ENCODE measurements at regions not wholly inside any gene's neighbourhood (a gene's known extent, or its start where the extent isn't known, plus 50 kb on each side); places are given as distances from the start of the nearest gene placed in this dataset.

DNA sequence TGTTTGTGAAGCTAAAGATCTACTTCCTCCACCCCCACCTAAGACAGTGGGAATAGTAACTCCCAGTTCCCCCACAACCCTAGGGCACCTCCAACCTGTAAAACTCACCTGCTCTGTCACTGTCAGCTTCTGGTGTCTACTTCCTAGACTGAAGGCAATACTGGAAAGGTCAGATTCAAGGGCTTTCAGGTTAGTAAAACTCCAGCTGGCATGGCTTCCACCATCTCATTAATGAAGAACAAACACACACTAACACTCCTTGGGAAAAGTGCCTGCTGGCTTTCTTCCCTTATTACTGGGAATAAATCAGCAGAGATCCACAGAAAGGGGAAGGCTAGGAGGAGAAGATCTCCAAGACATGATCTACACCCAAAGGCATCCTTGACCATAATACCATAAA is 109.9 kb downstream of the TMEM174 start:
- intact Hi-C loops (cut with DNase I) = no loop called here
- ATAC-seq = no peak
- Histone ChIP-seq H3K4me3 (ENCODE audit: low read length) (no peak overlapping the region), H3K4me1 (ENCODE audit: control insufficient read depth, insufficient read depth, low read length) (peaks cover 2% of the 10 kb centered on the region), H3K27me3 (ENCODE audit: control insufficient read depth, insufficient read depth) (no peaks in the 10 kb centered on the region), H3K27ac (ENCODE audit: low read length) (no peak overlapping the region), H3K9me3 (ENCODE audit: control insufficient read depth, low read length) (no peaks in the 10 kb centered on the region)
- no peak for DNase-seq

DNA sequence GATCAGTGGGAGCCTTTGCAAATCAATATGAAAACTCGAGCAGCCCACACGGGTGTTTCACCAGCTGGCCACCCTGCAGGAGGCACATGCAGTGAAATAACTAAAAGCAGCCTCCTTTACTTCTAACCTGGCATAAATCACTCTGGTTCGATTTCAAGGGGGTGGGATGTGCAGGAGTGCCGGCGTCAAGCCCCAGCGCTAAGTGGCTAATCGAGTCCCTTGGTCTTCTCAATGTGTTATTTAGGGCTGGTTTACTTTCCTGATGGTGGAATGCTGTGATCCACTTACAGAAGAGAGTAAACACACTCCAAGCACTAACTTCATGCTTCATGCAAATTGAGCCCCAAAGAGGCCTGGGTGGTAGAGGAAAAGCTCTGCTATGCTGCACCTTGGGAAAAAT is 109.4 kb downstream of the TMEM174 start:
- ATAC-seq = no peak
- Histone ChIP-seq H3K27ac (ENCODE audit: low read length) (no peak overlapping the region), H3K4me1 (ENCODE audit: control insufficient read depth, insufficient read depth, low read length) (peaks cover 2% of the 10 kb centered on the region), H3K4me3 (ENCODE audit: low read length) (no peak overlapping the region), H3K27me3 (ENCODE audit: control insufficient read depth, insufficient read depth) (no peaks in the 10 kb centered on the region), H3K9me3 (ENCODE audit: control insufficient read depth, low read length) (no peaks in the 10 kb centered on the region)
- 71% methylated on average over 7 of the region's 7 CpGs for WGBS
- intact Hi-C loops (cut with DNase I) = no loop called here
- no peak for DNase-seq

DNA sequence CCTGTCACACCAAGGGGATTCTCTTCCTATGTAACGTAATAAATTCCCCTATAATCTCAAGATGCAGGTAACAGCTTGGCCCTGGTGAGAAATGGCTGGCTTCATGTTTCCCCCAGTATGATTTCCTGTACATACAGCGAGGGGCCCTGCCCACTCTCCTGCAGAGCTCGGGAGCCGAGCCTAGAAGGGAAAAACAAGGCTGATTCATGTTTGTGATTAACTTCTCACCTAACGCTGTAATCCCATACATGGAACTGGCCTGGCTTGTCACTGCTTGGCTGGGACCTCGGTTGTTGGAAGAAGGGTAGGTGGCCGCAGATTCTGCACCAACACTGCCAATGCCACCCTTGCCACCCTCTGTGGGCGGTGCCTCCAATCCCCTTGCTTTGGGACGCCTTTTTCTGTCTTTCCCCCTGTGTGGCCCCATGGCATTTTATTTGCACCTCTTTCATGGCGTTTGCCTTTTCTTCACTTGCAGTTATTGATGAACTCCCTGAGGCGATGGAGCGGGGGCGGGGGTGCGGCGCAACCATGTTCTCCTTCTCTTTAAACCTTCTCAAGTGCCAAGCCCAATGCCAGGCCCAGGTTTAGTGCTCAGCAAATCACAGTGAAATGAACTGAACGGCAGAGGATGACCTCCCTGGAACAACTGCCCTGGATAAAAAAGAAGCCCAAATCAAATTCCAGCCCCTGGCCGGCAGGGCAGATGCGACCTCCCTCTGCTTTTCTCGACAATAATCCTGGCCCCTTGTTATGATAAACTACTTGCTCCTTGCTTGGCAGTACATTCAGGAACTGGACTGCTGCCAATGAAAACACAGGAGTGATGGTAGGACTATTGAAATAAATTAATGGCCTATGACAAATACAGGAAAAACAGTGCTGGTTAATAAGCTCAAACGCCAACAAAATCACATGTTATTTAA is 108.1 kb downstream of the TMEM174 start:
- no peaks in the 10 kb centered on the region for H3K27me3 ChIP-seq (ENCODE audit: control insufficient read depth, insufficient read depth)
- no peak overlapping the region for H3K4me3 ChIP-seq (ENCODE audit: low read length)
- DNase-seq = peak in 1 of 3 donors; percentile 47
- peaks cover 2% of the 10 kb centered on the region for H3K4me1 ChIP-seq (ENCODE audit: control insufficient read depth, insufficient read depth, low read length)
- intact Hi-C loops (cut with DNase I) = no loop called here
- 44% methylated on average over 20 of the region's 20 CpGs for WGBS
- no peaks in the 10 kb centered on the region for H3K9me3 ChIP-seq (ENCODE audit: control insufficient read depth, low read length)
- ATAC-seq = peak; percentile 42 to 74
- no peak overlapping the region for H3K27ac ChIP-seq (ENCODE audit: low read length)

GRCh38 chr5:73280386-73280785 is 107.4 kb downstream of the TMEM174 start:
- no peaks in the 10 kb centered on the region for H3K9me3 ChIP-seq (ENCODE audit: control insufficient read depth, low read length)
- H3K4me3 ChIP-seq (ENCODE audit: low read length) = no peak overlapping the region
- no peak overlapping the region for H3K27ac ChIP-seq (ENCODE audit: low read length)
- WGBS = 56% methylated on average over 2 of the region's 2 CpGs
- H3K4me1 ChIP-seq (ENCODE audit: control insufficient read depth, insufficient read depth, low read length) = peaks cover 2% of the 10 kb centered on the region
- DNase-seq = no peak
- peak in 1 of 2 donors; percentile 54 for ATAC-seq
- intact Hi-C loops (cut with DNase I) = no loop called here
- no peaks in the 10 kb centered on the region for H3K27me3 ChIP-seq (ENCODE audit: control insufficient read depth, insufficient read depth)

- Histone ChIP-seq H3K4me1 (ENCODE audit: control insufficient read depth, insufficient read depth, low read length) (peaks cover 2% of the 10 kb centered on the region), H3K27ac (ENCODE audit: low read length) (no peak overlapping the region), H3K9me3 (ENCODE audit: control insufficient read depth, low read length) (no peaks in the 10 kb centered on the region), H3K4me3 (ENCODE audit: low read length) (no peak overlapping the region), H3K27me3 (ENCODE audit: control insufficient read depth, insufficient read depth) (no peaks in the 10 kb centered on the region)
- 71% methylated on average over 1 of the region's 1 CpG for WGBS
- ATAC-seq (no peak), DNase-seq (no peak)
- intact Hi-C loops (cut with DNase I) = no loop called here
These were observed 106.8 kb downstream of the TMEM174 start for GRCh38 chr5:73279805-73280204.

DNA sequence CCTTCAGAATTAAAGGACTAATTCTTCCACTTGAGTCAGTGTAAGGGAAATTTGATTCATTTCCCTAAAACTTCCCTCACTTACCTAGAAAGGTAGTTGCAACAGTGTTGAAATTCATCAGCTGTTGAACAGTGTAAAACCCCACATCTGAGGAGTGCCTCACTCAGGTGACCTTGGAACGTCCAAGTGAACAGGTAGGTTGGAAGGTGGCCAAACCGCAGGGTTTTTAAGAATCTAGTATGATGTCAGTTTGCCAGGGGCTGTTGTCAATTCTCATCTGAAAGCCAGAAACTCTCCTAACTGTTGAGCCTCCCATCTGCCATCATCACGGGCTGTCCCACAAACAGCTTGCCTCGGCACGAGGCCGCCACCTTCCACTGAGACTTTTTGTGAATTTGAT is 105.7 kb downstream of the TMEM174 start:
- DNase-seq (no peak), ATAC-seq (no peak)
- peaks cover 2% of the 10 kb centered on the region for H3K4me1 ChIP-seq (ENCODE audit: control insufficient read depth, insufficient read depth, low read length)
- H3K27ac ChIP-seq (ENCODE audit: low read length) = no peak overlapping the region
- 88% methylated on average over 6 of the region's 6 CpGs for WGBS
- no peak overlapping the region for H3K4me3 ChIP-seq (ENCODE audit: low read length)
- H3K27me3 ChIP-seq (ENCODE audit: control insufficient read depth, insufficient read depth) = no peaks in the 10 kb centered on the region
- intact Hi-C loops (cut with DNase I) = no loop called here
- no peaks in the 10 kb centered on the region for H3K9me3 ChIP-seq (ENCODE audit: control insufficient read depth, low read length)

DNA sequence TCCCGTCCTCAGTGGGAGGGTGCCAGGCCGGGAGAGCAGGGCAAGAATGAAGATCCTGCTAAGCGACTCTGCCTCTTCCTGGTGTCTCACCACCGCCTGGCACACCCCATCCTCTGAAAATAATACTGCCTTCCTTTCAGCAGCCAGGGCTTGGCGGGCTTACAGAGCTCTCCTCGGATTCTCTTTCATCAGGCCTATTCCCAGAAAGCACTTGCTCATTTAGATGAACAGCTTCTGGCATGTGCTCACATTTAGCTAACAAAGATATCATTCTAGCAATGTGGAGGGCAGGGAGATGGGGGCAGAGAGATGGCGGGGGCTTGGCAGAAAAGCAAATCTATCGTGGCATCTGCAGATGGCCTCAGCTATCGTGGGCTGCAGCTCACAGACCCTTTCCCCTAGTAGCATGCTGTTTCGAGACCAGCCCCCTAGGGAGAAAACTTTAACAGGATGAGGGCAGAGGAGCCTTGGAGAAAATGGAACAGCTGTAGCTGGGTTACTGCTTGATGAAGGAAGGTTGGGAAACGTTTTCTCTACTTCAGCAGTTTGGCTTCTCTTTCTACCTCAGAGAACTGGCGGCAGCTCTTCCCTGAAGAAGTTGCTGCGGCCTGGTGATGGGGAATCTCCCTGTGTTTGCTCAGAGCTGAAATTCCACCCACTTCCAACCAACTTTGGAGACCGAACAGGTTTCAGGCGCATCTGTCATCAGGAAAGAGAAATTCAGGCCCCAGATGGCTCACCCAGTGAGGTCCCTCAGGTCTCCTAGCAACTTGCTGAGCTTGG is 102.1 kb downstream of the TMEM174 start:
- Histone ChIP-seq H3K9me3 (ENCODE audit: control insufficient read depth, low read length) (no peaks in the 10 kb centered on the region), H3K27me3 (ENCODE audit: control insufficient read depth, insufficient read depth) (peaks cover 3% of the 10 kb centered on the region), H3K4me3 (ENCODE audit: low read length) (no peak overlapping the region), H3K27ac (ENCODE audit: low read length) (peak overlapping the region; percentile 4), H3K4me1 (ENCODE audit: control insufficient read depth, insufficient read depth, low read length) (peaks cover under 1% of the 10 kb centered on the region)
- ATAC-seq (peak; percentile 37 to 65), DNase-seq (peak; percentile 49 to 73 (median 64))
- 50% methylated on average over 15 of the region's 15 CpGs for WGBS
- intact Hi-C loops (cut with DNase I) = no loop called here

GRCh38 chr5:73274121-73274520 is 101.1 kb downstream of the TMEM174 start:
- 87% methylated on average over 3 of the region's 3 CpGs for WGBS
- Histone ChIP-seq H3K4me3 (ENCODE audit: low read length) (no peak overlapping the region), H3K27ac (ENCODE audit: low read length) (no peak overlapping the region), H3K9me3 (ENCODE audit: control insufficient read depth, low read length) (no peaks in the 10 kb centered on the region), H3K27me3 (ENCODE audit: control insufficient read depth, insufficient read depth) (peaks cover 3% of the 10 kb centered on the region), H3K4me1 (ENCODE audit: control insufficient read depth, insufficient read depth, low read length) (no peaks in the 10 kb centered on the region)
- intact Hi-C loops (cut with DNase I) = no loop called here
- no peak for DNase-seq
- no peak for ATAC-seq

DNA sequence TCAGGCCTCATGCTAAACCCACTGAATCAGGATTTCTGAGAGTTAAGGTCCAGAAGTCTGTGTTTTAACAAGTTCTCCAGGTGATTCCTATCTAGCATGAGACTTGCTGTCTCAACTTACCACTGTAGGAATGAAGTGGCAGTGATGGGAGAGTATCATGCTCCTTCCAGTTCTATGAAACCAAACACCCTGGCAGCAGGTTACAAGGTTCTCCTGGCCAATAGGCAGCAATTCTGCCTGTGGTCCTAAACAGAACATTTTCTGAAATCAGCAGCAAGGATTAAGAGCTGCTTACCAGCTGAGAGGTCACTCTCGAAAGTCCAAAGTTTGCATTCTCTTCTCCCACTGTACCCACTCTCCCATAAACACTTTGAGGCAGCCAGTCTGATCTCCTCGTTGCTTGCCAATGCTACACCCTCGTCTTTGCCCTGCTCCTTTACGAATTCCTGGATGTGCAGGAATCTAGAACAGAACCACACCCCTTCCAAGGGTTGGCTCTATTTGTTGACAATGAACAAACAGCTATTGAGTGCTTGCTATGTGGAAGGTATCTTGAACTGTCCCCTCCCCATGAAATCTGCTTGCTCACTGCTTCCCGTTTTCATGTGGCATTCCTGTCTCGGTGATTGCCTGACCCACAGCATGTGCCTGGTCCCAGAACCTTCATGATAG is 100.5 kb downstream of the TMEM174 start:
- DNase-seq (no peak), ATAC-seq (no peak)
- H3K4me1 ChIP-seq (ENCODE audit: control insufficient read depth, insufficient read depth, low read length) = no peaks in the 10 kb centered on the region
- WGBS = 68% methylated on average over 6 of the region's 6 CpGs
- no peak overlapping the region for H3K27ac ChIP-seq (ENCODE audit: low read length)
- H3K9me3 ChIP-seq (ENCODE audit: control insufficient read depth, low read length) = no peaks in the 10 kb centered on the region
- H3K4me3 ChIP-seq (ENCODE audit: low read length) = no peak overlapping the region
- intact Hi-C loops (cut with DNase I) = no loop called here
- H3K27me3 ChIP-seq (ENCODE audit: control insufficient read depth, insufficient read depth) = peaks cover 3% of the 10 kb centered on the region

- no peak overlapping the region for H3K27ac ChIP-seq (ENCODE audit: low read length)
- H3K9me3 ChIP-seq (ENCODE audit: control insufficient read depth, low read length) = no peaks in the 10 kb centered on the region
- H3K4me3 ChIP-seq (ENCODE audit: low read length) = no peak overlapping the region
- intact Hi-C loops (cut with DNase I) = no loop called here
- DNase-seq = no peak
- no peak for ATAC-seq
- H3K27me3 ChIP-seq (ENCODE audit: control insufficient read depth, insufficient read depth) = peaks cover 3% of the 10 kb centered on the region
- no peaks in the 10 kb centered on the region for H3K4me1 ChIP-seq (ENCODE audit: control insufficient read depth, insufficient read depth, low read length)
These were observed 99.4 kb downstream of the TMEM174 start for GRCh38 chr5:73272351-73272750.

- Histone ChIP-seq H3K4me1 (ENCODE audit: control insufficient read depth, insufficient read depth, low read length) (no peaks in the 10 kb centered on the region), H3K9me3 (ENCODE audit: control insufficient read depth, low read length) (no peaks in the 10 kb centered on the region), H3K27me3 (ENCODE audit: control insufficient read depth, insufficient read depth) (peaks cover 3% of the 10 kb centered on the region), H3K27ac (ENCODE audit: low read length) (no peak overlapping the region), H3K4me3 (ENCODE audit: low read length) (no peak overlapping the region)
- no peak for ATAC-seq
- DNase-seq = no peak
- 88% methylated on average over 2 of the region's 2 CpGs for WGBS
- intact Hi-C loops (cut with DNase I) = no loop called here
These were observed 95.8 kb downstream of the TMEM174 start for GRCh38 chr5:73268826-73269225.

Data from right cardiac atrium (tissue), 5 donors.